KOPT-K1 (cell line): ENCODE measurements at regions not wholly inside any gene's neighbourhood (a gene's known extent, or its start where the extent isn't known, plus 50 kb on each side); places are given as distances from the start of the nearest gene placed in this dataset.

Experiments
- H3K27ac ChIP-seq: fragments of 200-600 bp; sonication (generic); 2 replicates; pipeline ENCODE4 v1.5.1; 2016; ENCODE audit warnings: antibody characterized with exemption, mild to moderate bottlenecking, low read depth, low read length; ENCODE audit not compliant: poor library complexity, severe bottlenecking
- H3K36me3 ChIP-seq: fragments of 200-600 bp; sonication (generic); 2 replicates; pipeline ENCODE4 v1.5.1; 2017; ENCODE audit warnings: antibody characterized with exemption, mild to moderate bottlenecking, low read length, moderate library complexity; ENCODE audit not compliant: insufficient read depth
- H3K9me3 ChIP-seq: fragments of 200-600 bp; sonication (generic); 2 replicates; pipeline ENCODE4 v1.5.1; 2017; ENCODE audit warnings: antibody characterized with exemption, low read length, mild to moderate bottlenecking; ENCODE audit not compliant: insufficient read depth, poor library complexity, severe bottlenecking

DNA sequence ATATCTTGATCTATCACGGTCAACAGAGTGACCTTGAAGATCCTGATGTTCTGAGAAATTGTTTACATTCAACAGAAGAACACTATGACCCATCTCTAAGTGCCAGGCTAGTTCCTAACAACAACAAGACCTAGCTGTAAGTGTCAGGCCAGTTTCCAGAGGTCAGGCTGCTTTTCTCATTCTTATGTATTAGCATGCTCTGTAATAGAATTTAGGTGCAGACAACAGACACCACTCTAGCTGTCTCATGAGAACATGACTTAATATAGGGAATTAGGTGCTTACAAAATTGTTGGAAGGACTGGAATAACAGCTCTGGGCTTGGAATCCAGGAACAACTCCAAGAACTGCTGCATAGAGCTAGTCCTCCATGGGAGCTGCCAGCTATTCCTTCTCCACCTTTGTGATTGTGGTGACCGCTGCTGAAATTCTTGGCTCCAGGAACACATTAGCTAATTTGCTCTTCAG, 138.7 kb downstream of the SNX18 start:
- H3K9me3 ChIP-seq: no peaks in the 10 kb centered on the region
- H3K27ac ChIP-seq: no peak overlapping the region
- H3K36me3 ChIP-seq: no peaks in the 10 kb centered on the region

DNA sequence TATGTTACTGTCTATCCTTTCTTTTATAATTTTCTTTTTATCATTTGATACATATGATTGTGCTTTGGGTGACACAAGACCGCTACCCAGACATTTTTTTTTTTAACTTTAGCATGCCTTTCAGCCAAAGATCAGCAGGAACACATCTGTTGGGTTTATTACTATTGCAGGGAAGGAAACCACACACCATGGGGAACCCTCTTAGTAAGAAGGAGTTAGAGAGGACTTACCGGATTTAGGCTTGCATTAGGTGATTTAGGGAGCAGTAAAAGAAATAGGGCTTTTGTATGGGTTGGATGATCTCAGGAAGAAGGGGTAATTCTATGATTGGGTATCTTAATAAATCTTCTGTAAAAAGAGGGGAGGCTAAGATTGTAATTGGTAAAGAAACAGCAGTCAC, 138.2 kb downstream of the SNX18 start:
- Histone ChIP-seq H3K9me3 (no peaks in the 10 kb centered on the region), H3K27ac (no peak overlapping the region), H3K36me3 (no peaks in the 10 kb centered on the region)

DNA sequence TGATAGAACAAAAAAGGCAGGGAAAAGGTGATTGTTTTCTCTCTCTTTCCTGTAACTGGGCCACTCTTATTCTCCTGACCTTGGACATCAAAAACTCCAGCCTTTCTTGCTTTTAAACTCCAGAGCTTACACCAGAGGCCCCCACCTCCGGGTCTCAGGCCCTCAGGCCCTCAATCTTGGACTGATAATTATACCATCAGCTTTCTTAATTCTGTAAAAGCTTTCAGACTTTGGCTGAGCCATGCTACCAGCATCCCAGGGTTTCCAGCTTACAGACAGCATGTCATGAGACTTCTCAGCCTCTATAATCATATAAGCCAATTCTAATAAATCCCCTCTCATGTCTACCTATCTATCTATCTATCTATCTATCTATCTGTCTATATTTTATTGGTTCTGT, 137.7 kb downstream of the SNX18 start:
- no peaks in the 10 kb centered on the region for H3K9me3 ChIP-seq
- no peak overlapping the region for H3K27ac ChIP-seq
- H3K36me3 ChIP-seq: no peaks in the 10 kb centered on the region

GRCh38 chr5:54653956-54654614, 136.5 kb downstream of the SNX18 start:
- H3K36me3 ChIP-seq: no peaks in the 10 kb centered on the region
- H3K27ac ChIP-seq: no peak overlapping the region
- H3K9me3 ChIP-seq: no peaks in the 10 kb centered on the region

- Histone ChIP-seq H3K9me3 (no peaks in the 10 kb centered on the region), H3K27ac (no peak overlapping the region), H3K36me3 (no peaks in the 10 kb centered on the region)
These were observed 134.0 kb downstream of the SNX18 start for GRCh38 chr5:54651482-54652076.

- Histone ChIP-seq H3K27ac (no peak overlapping the region), H3K9me3 (no peaks in the 10 kb centered on the region), H3K36me3 (no peaks in the 10 kb centered on the region)
These were observed 131.5 kb downstream of the SNX18 start for GRCh38 chr5:54649041-54649504.

DNA sequence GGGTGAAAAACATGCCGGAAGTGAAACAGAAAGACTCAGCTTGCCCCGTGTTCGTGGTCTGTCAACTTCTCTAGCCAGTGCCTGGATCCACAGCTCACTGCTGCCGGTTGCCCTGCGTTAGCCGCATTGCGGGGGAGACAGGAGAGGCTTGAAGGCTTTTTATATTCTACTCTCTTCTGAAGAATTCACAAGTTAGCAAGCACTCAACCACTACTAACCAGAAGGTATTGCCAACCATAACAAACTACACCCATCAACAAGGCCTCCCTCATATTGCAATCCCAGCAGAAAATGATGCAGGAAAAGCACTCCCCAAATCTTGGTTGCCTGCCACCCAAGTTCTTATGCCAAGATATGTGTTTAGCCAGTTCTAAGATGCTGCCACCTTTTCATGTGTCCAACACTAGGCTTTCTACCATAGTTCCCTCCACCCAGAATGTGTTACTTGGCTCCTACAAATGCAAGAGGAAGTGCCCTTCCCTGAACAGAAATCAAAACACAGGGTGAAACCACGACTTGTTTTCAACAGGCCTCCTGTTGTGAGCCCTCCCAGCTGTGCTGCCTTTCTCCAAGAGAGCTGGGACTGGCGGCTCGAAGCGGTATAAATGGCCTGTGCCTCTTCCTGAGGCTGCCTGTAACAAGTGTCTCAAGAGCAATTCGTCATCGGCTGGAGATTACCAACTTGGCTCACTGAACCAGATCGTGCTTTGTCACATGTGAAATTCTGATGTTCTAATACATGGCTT, 129.0 kb downstream of the SNX18 start:
- no peak overlapping the region for H3K27ac ChIP-seq
- no peaks in the 10 kb centered on the region for H3K9me3 ChIP-seq
- no peaks in the 10 kb centered on the region for H3K36me3 ChIP-seq

GRCh38 chr5:54645882-54646355, 128.4 kb downstream of the SNX18 start:
- Histone ChIP-seq H3K9me3 (no peaks in the 10 kb centered on the region), H3K27ac (no peak overlapping the region), H3K36me3 (no peaks in the 10 kb centered on the region)

DNA sequence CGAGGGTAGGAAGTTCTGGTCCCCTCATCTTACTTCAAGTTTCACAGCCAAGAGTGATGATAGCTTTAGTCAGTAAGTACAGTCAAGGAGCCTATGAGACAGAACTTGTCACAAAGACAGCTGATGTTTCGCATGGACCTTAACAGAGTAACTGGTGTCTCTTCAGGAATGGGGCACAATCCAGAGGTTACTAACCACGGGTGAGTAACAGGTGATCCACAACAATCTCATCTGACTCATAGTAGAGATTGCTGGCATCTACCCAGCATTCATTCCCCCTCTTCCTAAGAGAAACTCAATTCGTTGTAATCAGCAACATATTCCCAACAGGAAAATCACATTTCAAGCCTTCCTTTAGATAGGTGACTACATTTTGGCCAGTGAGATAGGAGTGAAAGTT, 126.7 kb downstream of the SNX18 start:
- no peaks in the 10 kb centered on the region for H3K36me3 ChIP-seq
- H3K27ac ChIP-seq: no peak overlapping the region

GRCh38 chr5:54643685-54644106, 126.1 kb downstream of the SNX18 start:
- no peak overlapping the region for H3K27ac ChIP-seq
- H3K36me3 ChIP-seq: no peaks in the 10 kb centered on the region
- no peaks in the 10 kb centered on the region for H3K9me3 ChIP-seq

More for the DNA sequence above, 126.7 kb downstream of the SNX18 start:
- no peaks in the 10 kb centered on the region for H3K9me3 ChIP-seq

- H3K27ac ChIP-seq: no peak overlapping the region
- no peaks in the 10 kb centered on the region for H3K9me3 ChIP-seq
- H3K36me3 ChIP-seq: no peaks in the 10 kb centered on the region
These were observed 122.1 kb downstream of the SNX18 start for GRCh38 chr5:54639621-54640020.

- H3K9me3 ChIP-seq: no peaks in the 10 kb centered on the region
- H3K36me3 ChIP-seq: no peaks in the 10 kb centered on the region
- no peak overlapping the region for H3K27ac ChIP-seq
These were observed 120.5 kb downstream of the SNX18 start for GRCh38 chr5:54638106-54638505.

DNA sequence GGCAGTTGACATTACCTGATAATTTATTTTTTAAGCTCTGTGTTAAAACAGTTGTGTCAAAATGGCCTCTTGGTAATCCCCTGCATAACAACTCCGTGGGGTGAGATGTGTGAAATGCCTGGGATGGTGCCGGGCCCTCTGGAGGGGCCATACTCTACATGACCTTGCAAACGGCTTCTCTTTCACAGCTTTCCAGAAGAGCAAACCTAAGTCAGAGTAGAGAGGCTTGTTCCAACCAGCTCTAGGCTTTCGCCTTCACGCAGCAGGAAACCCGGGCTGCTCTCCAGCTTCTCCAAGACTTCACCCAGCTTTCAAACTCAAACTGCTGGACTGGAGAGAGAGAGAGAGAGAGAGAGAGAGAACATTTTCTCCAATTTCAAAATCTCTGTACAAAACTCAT, 120.1 kb downstream of the SNX18 start:
- Histone ChIP-seq H3K27ac (no peak overlapping the region), H3K9me3 (no peaks in the 10 kb centered on the region), H3K36me3 (no peaks in the 10 kb centered on the region)

DNA sequence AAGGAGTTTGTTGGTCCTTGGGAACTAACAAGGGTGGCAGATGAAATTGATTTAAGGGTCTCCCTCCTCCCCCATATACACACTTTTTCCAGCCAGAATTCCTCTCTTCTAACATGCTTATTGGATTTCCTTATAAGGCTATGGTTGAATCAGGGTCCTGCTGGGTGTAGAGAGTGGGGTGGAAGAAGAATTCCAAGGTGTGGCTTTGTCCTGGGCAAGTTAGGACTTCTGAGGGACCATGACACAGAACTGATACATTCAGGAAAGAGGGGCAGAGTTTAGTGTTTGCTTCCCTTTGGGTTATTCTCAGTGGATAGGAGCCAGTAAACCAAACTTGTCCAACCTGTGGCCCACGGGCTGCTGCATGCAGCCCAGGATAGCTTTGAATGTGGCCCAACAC, 116.5 kb downstream of the SNX18 start:
- Histone ChIP-seq H3K27ac (no peak overlapping the region), H3K36me3 (no peaks in the 10 kb centered on the region), H3K9me3 (no peaks in the 10 kb centered on the region)

GRCh38 chr5:54632131-54632701, 114.7 kb downstream of the SNX18 start:
- no peak overlapping the region for H3K27ac ChIP-seq
- H3K9me3 ChIP-seq: no peaks in the 10 kb centered on the region
- H3K36me3 ChIP-seq: no peaks in the 10 kb centered on the region
